ENCODE measurements at regions not wholly inside any gene's neighbourhood (a gene's known extent, or its start where the extent isn't known, plus 50 kb on each side); places are given as distances from the start of the nearest gene placed in this dataset.

DNA sequence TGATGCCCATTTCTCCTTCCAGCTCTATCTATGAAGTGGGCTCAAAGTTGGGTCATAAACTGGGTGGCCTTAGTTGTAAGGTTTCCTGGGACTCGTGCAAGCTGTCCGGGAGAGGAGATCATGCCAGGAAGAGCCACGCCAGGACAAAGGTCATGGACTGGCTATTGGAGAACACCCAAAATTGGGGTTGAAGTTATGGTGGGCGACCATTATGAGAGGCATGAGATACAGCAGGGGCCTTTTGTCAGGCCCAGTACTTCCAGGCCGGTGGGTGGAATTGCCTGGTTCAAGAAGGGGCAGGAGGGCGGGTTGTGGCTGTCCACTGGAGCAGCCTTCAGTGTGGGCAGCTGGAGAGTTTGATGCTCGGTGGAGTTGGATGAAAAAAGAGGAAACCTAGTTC lies 225.1 kb upstream of the SSTR4 start:
- no peak for FAIRE-seq
- TF ChIP-seq TAF1 (IDR thresholded peaks at IDR 0.05; ENCODE audit: borderline replicate concordance, low read depth, low read length) (no peak), POLR2AphosphoS5 (IDR thresholded peaks at IDR 0.05; ENCODE audit: low read depth, low read length) (no peak), POLR2A (IDR thresholded peaks at IDR 0.05; ENCODE audit: low read depth, low read length) (no peak)

DNA sequence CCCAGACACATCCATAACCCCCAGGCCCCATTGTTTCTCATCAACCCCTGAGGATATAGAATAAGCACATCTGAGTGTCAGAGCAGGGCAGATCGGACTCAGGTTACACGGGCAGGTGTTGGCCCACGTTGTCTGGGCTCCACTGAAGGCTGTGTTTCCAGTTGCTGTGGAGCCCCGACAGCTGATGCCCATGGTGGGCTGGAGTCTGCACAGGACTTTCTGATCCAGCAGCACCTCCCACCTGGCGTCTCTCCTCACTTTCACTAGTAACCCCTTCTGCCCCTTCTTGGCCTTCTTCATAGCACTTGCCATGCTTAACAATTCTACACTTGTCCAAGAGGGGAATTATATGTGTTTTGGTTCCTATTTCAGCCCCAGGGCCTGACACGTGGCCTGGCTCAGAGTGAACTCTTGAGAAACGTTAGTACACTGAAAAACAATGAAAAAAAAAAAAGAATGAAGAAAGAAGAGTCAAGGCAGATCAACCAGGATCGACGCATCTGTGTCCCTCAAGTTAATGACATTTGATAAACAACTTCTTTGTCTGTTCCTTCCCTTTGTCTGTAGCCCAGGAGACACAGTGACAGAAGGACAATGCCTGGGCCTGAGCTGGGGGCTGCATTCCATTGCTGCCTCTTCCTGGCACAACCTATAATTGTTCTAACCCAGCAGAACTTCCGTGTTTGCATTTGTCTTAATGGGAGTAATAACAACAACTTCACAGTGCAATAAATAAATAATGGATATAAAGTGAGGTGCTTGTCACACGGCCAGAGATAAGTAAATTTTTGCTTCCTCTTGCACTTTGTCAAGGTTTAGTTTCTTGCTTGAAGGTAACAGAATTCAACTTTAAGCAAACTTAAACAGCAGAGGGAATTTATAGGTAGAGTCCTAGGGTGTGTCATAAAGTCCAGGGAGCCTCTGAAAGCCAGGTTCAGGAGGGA lies 224.2 kb upstream of the SSTR4 start:
- DNase-seq (ENCODE audit: insufficient read length): no peak
- FAIRE-seq: no peak
- no peak for TF ChIP-seq POLR2AphosphoS5 (IDR thresholded peaks at IDR 0.05; ENCODE audit: low read depth, low read length)

More for the DNA sequence above, 225.1 kb upstream of the SSTR4 start:
- DNase-seq (ENCODE audit: insufficient read length): no peak

DNA sequence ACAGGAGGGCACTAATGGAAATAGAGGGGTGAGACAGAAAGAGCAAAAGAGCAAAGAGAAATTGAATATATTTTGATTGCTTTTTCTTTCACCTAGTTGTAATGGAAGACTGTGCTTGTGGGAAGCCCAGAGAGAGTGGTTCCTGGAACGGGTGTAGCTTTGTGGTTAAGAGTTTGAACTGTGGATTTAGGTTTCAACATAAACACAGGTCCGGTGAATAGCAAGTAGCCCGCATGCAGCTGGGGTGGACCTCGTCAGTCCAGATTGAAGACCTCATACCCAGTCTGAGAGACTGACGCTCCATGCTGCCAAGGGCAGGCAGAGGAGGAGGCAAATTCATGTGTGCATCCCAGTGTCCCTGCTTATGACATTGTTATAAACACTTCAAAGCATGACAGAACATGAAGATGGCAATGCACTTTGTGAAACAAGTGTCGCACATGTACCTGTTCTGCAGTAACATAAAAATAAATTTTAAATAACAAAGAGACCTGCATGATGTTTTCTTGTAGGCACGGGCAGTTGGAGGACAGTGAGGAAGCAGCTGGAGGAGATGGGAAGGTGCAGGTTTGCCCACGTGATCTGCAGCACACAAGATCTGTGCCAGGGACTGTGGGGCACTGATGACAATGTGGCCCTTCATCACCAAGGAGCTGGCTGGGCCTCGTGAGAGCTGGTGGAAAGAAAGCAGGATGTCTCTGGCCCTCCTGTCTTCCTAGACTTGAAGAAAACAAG lies 220.5 kb upstream of the SSTR4 start:
- TF ChIP-seq POLR2AphosphoS5 (IDR thresholded peaks at IDR 0.05; ENCODE audit: low read depth, low read length): no peak
- TF ChIP-seq TAF1 (IDR thresholded peaks at IDR 0.05; ENCODE audit: borderline replicate concordance, low read depth, low read length): no peak
- TF ChIP-seq POLR2A (IDR thresholded peaks at IDR 0.05; ENCODE audit: low read depth, low read length): no peak
- no peak for FAIRE-seq
- DNase-seq (ENCODE audit: insufficient read length): no peak

DNA sequence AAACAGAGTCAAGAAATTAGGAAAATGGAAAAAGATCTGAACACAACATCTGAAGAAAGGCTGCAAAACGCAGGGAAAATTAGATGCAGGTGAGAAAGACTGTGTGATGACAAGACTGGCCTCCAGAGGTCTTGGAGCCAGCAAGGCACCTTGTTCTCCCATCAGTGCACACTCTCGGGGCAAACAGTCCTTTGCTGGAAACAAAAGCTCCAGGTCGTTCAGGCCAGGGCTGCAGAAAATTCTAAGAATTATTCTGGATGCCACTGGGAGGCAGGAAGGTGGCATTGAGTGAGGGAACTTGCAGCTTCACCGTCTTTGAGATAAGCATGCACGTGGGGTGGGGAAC lies 219.9 kb upstream of the SSTR4 start:
- TF ChIP-seq TAF1 (IDR thresholded peaks at IDR 0.05; ENCODE audit: borderline replicate concordance, low read depth, low read length) (no peak), POLR2AphosphoS5 (IDR thresholded peaks at IDR 0.05; ENCODE audit: low read depth, low read length) (no peak), POLR2A (IDR thresholded peaks at IDR 0.05; ENCODE audit: low read depth, low read length) (no peak)
- no peak for FAIRE-seq
- no peak for DNase-seq (ENCODE audit: insufficient read length)

DNA sequence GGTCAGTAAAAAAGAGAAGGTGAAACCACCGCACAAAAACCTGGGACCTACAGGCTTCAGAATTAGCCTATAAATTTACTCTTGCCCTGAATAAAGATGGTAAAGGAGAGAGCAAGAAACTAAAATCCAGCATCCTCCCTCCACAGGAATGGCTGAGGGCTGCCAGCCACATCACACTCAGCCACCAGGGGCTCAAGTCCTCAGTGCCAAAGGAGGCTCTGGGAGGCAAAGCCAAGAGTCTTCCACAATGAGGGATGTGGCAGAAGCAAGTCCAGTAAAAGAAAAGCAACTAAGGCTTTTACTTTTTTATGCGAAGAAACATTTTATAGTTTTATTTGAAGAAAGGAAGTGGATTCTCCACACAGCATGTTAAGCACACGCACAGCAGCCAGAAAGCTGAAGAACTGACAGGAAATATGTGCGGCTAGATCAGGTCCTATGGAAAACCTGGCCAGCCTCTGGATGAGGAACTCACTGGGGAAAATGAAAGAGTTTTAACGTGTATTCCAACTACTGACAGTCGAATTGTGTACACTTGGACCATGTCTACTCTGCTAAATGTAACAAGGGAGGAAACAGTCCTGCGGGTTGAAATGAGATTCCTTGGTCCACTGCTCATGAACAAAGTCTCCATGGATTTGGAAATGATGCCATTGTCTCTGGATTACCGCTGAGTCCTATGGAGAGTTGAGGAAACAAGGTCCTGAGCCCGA lies 219.4 kb upstream of the SSTR4 start:
- no peak for TF ChIP-seq TAF1 (IDR thresholded peaks at IDR 0.05; ENCODE audit: borderline replicate concordance, low read depth, low read length)
- no peak for TF ChIP-seq POLR2A (IDR thresholded peaks at IDR 0.05; ENCODE audit: low read depth, low read length)
- TF ChIP-seq POLR2AphosphoS5 (IDR thresholded peaks at IDR 0.05; ENCODE audit: low read depth, low read length): no peak
- FAIRE-seq (no peak), DNase-seq (ENCODE audit: insufficient read length) (no peak)

DNA sequence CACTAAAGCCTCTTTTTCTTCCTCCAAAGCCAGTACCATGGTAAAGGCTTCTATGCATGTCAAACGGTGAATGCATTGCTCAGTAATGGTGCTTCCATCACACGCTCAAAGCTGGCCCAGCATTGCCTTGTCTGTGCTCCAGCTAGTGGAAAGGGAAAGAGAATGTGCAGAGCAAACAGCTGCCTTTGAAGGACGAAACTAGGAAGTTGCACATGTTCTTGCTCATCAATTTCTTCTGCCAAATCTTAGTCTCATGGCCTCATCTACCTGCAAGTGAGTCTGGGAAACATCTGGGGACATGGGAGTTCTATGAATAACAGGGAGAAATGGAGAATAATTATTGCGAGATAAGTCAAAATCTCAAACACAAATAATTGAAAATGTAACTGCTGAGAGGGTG lies 216.5 kb upstream of the SSTR4 start:
- TF ChIP-seq POLR2A (IDR thresholded peaks at IDR 0.05; ENCODE audit: low read depth, low read length) (no peak), POLR2AphosphoS5 (IDR thresholded peaks at IDR 0.05; ENCODE audit: low read depth, low read length) (no peak), TAF1 (IDR thresholded peaks at IDR 0.05; ENCODE audit: borderline replicate concordance, low read depth, low read length) (no peak)
- DNase-seq (ENCODE audit: insufficient read length): no peak
- FAIRE-seq: no peak

DNA sequence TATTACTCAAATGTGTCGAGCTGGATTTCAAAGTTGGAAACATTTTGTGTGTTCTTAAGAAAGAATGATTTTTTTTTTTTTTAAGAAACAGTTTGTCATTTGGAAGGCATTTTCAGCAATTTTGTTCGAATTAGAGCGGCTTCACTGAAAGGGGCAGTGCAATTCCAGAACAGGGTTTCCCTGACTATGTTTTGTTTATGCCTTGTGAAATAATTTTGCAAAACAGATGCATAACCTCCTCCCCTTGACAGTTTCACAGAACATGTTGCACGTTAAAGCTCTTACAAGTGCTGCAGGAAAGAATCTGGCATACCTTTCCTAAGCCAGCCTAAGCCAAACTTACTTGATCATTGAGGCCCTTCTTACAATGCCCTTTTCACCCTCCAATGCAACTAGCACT lies 216.0 kb upstream of the SSTR4 start:
- TF ChIP-seq POLR2AphosphoS5 (IDR thresholded peaks at IDR 0.05; ENCODE audit: low read depth, low read length) (no peak), POLR2A (IDR thresholded peaks at IDR 0.05; ENCODE audit: low read depth, low read length) (no peak), TAF1 (IDR thresholded peaks at IDR 0.05; ENCODE audit: borderline replicate concordance, low read depth, low read length) (no peak)
- DNase-seq (ENCODE audit: insufficient read length) (no peak), FAIRE-seq (no peak)

DNA sequence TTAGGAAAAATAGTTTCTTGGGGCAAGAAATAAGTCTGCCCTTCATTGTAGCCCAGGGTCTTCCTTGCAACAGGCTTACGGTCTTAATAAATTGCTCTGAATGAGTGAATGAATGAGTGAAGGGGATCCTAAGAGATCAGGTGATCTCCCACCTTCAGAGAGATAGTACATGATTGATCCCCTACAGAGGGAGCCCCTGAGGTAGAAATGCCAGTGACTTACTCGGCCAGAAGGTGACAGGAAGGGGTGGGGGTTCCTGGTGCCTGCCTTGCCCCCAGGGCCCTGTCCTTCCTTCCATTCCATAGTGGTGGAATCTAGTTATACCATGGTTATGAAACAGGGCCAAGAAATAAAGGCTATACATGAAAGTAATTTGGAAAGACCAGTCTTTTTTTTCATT lies 215.3 kb upstream of the SSTR4 start:
- DNase-seq (ENCODE audit: insufficient read length): no peak
- TF ChIP-seq POLR2A (IDR thresholded peaks at IDR 0.05; ENCODE audit: low read depth, low read length) (no peak), TAF1 (IDR thresholded peaks at IDR 0.05; ENCODE audit: borderline replicate concordance, low read depth, low read length) (no peak), POLR2AphosphoS5 (IDR thresholded peaks at IDR 0.05; ENCODE audit: low read depth, low read length) (no peak)
- FAIRE-seq: no peak

DNA sequence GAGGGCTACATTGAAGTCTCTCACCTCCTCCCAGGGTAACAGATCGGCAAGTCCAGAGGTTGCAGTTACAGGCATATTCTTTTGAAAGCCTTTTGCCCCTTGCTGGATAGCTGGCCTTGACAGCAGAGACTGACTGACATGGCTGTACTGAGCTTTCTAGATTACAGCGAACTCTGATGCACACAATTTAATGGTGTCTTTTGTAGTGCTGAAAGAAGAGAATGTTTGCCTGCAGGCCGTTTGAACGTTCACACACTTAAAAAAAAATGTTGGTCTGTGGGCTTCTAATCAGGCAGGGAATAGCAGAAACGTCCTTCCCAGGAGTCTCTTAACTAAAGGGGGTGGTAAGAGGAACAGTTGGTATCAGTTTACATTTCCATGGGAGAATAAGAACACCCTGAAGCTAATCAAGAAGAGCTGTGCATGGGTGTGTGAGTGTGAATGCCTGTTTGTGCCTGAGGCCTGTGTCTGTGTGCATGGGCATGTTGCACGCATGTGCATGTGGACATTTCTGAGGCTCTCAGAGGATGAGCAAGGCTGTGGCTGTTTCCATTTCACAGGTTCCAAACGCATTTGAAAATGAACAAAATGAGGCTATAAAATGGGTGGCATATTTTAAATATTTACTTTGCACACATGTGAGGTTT lies 213.9 kb upstream of the SSTR4 start:
- DNase-seq (ENCODE audit: insufficient read length) (no peak), FAIRE-seq (no peak)
- no peak for TF ChIP-seq POLR2AphosphoS5 (IDR thresholded peaks at IDR 0.05; ENCODE audit: low read depth, low read length)
- TF ChIP-seq POLR2A (IDR thresholded peaks at IDR 0.05; ENCODE audit: low read depth, low read length): no peak
- TF ChIP-seq TAF1 (IDR thresholded peaks at IDR 0.05; ENCODE audit: borderline replicate concordance, low read depth, low read length): no peak

DNA sequence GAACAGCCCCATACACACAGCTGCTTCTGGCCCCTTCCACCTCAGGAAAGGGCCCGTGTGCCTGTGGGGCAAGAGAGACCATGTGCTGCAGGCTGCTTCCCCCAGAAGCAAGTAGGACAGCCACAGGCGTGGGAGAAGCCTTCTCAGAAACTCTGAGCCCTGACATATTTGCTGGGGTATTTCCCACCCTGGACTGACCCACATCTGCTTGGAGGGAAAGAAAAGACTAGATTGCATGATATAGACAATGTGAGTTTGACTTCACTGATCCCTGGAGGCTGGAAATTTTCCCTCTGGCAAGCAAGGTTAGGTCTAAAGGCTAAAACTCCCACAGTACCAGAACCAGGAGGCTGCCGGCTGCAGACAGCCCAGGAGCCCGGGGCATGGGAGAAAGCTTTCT lies 213.3 kb upstream of the SSTR4 start:
- TF ChIP-seq POLR2AphosphoS5 (IDR thresholded peaks at IDR 0.05; ENCODE audit: low read depth, low read length) (no peak), POLR2A (IDR thresholded peaks at IDR 0.05; ENCODE audit: low read depth, low read length) (no peak), TAF1 (IDR thresholded peaks at IDR 0.05; ENCODE audit: borderline replicate concordance, low read depth, low read length) (no peak)
- no peak for DNase-seq (ENCODE audit: insufficient read length)
- no peak for FAIRE-seq

DNA sequence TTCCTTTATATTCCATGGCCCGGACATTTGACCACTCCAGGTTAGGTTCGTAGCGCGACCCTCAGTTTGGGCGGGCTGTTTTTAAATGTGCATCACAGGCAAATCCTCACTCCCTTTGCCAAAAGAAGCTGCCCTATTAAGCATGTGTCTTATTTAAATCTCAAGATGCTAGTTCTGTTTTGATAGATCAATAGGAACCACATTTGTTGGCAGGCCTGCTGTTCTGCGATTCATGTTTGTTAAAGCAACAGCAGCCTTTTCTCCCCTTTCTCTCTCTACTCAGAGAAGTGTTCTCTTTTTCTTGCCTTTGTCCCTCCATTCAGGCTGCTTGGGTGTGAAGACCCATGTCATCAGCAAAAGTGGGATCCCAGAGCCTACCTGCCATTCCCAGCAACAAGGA lies 212.0 kb upstream of the SSTR4 start:
- no peak for TF ChIP-seq TAF1 (IDR thresholded peaks at IDR 0.05; ENCODE audit: borderline replicate concordance, low read depth, low read length)
- TF ChIP-seq POLR2AphosphoS5 (IDR thresholded peaks at IDR 0.05; ENCODE audit: low read depth, low read length): no peak
- no peak for TF ChIP-seq POLR2A (IDR thresholded peaks at IDR 0.05; ENCODE audit: low read depth, low read length)
- FAIRE-seq (no peak), DNase-seq (ENCODE audit: insufficient read length) (no peak)

All from GM12892 (cell line).